ENCODE measurements at regions not wholly inside any gene's neighbourhood (a gene's known extent, or its start where the extent isn't known, plus 50 kb on each side); places are given as distances from the start of the nearest gene placed in this dataset.
"Not testable (repeated sequence)": the region's sequence is repeated elsewhere in the genome, so short reads cannot be mapped to it uniquely, and the experiment has no call there.

DNA sequence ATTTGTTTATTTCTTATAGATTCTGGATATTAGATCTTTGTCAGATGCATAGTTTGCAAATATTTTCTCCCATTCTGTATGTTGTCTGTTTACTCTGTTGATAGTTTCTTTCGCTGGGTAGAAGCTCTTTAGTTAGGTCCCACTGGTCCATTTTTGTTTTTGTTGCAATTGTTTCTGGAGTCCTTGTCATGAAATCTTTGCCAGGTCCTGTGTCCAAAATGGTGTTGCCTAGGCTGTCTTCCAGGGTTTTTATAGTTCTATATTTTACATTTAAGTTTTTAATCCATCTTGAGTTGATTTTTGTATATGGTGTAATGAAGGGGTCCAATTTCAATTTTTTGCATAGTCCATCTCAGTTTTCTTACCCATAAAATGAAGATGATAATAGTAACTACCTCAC, 173.9 kb upstream of the NT5E start:
- TF ChIP-seq, protein P1, sequence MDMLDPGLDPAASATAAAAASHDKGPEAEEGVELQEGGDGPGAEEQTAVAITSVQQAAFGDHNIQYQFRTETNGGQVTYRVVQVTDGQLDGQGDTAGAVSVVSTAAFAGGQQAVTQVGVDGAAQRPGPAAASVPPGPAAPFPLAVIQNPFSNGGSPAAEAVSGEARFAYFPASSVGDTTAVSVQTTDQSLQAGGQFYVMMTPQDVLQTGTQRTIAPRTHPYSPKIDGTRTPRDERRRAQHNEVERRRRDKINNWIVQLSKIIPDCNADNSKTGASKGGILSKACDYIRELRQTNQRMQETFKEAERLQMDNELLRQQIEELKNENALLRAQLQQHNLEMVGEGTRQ (CRISPR knock-in tag; IDR thresholded peaks at IDR 0.05), result not testable (repeated sequence)
- TF ChIP-seq, protein P2, sequence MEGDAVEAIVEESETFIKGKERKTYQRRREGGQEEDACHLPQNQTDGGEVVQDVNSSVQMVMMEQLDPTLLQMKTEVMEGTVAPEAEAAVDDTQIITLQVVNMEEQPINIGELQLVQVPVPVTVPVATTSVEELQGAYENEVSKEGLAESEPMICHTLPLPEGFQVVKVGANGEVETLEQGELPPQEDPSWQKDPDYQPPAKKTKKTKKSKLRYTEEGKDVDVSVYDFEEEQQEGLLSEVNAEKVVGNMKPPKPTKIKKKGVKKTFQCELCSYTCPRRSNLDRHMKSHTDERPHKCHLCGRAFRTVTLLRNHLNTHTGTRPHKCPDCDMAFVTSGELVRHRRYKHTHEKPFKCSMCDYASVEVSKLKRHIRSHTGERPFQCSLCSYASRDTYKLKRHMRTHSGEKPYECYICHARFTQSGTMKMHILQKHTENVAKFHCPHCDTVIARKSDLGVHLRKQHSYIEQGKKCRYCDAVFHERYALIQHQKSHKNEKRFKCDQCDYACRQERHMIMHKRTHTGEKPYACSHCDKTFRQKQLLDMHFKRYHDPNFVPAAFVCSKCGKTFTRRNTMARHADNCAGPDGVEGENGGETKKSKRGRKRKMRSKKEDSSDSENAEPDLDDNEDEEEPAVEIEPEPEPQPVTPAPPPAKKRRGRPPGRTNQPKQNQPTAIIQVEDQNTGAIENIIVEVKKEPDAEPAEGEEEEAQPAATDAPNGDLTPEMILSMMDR (IDR thresholded peaks at IDR 0.05), result not testable (repeated sequence)
- TF ChIP-seq ESRRA, ZNF396 (CRISPR knock-in tag; IDR thresholded peaks at IDR 0.05; ENCODE audit: borderline replicate concordance): not testable (repeated sequence)
- TF ChIP-seq, protein P3, sequence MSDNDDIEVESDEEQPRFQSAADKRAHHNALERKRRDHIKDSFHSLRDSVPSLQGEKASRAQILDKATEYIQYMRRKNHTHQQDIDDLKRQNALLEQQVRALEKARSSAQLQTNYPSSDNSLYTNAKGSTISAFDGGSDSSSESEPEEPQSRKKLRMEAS (CRISPR knock-in tag; IDR thresholded peaks at IDR 0.05), result not testable (repeated sequence)
- TF ChIP-seq, protein P4, sequence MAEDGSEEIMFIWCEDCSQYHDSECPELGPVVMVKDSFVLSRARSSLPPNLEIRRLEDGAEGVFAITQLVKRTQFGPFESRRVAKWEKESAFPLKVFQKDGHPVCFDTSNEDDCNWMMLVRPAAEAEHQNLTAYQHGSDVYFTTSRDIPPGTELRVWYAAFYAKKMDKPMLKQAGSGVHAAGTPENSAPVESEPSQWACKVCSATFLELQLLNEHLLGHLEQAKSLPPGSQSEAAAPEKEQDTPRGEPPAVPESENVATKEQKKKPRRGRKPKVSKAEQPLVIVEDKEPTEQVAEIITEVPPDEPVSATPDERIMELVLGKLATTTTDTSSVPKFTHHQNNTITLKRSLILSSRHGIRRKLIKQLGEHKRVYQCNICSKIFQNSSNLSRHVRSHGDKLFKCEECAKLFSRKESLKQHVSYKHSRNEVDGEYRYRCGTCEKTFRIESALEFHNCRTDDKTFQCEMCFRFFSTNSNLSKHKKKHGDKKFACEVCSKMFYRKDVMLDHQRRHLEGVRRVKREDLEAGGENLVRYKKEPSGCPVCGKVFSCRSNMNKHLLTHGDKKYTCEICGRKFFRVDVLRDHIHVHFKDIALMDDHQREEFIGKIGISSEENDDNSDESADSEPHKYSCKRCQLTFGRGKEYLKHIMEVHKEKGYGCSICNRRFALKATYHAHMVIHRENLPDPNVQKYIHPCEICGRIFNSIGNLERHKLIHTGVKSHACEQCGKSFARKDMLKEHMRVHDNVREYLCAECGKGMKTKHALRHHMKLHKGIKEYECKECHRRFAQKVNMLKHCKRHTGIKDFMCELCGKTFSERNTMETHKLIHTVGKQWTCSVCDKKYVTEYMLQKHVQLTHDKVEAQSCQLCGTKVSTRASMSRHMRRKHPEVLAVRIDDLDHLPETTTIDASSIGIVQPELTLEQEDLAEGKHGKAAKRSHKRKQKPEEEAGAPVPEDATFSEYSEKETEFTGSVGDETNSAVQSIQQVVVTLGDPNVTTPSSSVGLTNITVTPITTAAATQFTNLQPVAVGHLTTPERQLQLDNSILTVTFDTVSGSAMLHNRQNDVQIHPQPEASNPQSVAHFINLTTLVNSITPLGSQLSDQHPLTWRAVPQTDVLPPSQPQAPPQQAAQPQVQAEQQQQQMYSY (CRISPR knock-in tag; IDR thresholded peaks at IDR 0.05), result not testable (repeated sequence)
- TF ChIP-seq, protein P5, sequence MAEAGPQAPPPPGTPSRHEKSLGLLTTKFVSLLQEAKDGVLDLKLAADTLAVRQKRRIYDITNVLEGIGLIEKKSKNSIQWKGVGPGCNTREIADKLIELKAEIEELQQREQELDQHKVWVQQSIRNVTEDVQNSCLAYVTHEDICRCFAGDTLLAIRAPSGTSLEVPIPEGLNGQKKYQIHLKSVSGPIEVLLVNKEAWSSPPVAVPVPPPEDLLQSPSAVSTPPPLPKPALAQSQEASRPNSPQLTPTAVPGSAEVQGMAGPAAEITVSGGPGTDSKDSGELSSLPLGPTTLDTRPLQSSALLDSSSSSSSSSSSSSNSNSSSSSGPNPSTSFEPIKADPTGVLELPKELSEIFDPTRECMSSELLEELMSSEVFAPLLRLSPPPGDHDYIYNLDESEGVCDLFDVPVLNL (CRISPR knock-in tag; IDR thresholded peaks at IDR 0.05; ENCODE audit: borderline replicate concordance, low read depth), result not testable (repeated sequence)

Measured in WTC11 (cell line).